ENCODE measurements at regions not wholly inside any gene's neighbourhood (a gene's known extent, or its start where the extent isn't known, plus 50 kb on each side); places are given as distances from the start of the nearest gene placed in this dataset.

DNA sequence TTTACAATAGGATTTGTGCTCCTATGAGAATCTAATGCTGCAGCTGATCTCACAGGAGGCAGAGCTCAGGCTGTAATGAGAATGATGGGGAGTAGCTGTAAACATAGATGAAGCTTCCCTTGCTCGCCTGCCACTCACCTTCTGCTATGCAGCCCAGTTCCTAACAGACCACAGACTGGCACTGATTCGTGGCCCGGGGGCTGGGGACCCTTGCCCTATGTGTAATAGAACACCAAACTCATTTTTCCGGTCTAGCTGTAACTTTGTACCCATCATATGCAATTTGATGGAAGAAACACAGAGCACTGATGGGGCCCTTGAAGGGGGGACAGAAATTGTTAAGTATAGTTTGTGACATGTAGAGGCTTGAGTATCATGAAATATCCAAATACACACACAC, 79.6 kb upstream of the OR5AK2 start:
- H3K27ac ChIP-seq, result no peak overlapping the region
- TF ChIP-seq, protein P1, sequence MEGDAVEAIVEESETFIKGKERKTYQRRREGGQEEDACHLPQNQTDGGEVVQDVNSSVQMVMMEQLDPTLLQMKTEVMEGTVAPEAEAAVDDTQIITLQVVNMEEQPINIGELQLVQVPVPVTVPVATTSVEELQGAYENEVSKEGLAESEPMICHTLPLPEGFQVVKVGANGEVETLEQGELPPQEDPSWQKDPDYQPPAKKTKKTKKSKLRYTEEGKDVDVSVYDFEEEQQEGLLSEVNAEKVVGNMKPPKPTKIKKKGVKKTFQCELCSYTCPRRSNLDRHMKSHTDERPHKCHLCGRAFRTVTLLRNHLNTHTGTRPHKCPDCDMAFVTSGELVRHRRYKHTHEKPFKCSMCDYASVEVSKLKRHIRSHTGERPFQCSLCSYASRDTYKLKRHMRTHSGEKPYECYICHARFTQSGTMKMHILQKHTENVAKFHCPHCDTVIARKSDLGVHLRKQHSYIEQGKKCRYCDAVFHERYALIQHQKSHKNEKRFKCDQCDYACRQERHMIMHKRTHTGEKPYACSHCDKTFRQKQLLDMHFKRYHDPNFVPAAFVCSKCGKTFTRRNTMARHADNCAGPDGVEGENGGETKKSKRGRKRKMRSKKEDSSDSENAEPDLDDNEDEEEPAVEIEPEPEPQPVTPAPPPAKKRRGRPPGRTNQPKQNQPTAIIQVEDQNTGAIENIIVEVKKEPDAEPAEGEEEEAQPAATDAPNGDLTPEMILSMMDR (IDR thresholded peaks at IDR 0.05), result no peak
- H3K36me3 ChIP-seq, result no peaks in the 10 kb centered on the region
- no peak overlapping the region for H3K4me3 ChIP-seq
- no peaks in the 10 kb centered on the region for H3K9me3 ChIP-seq
- H3K4me1 ChIP-seq (ENCODE audit: control insufficient read depth in 1 of 2, low read depth in 2 of 2), result no peaks in the 10 kb centered on the region
- H3K27me3 ChIP-seq (replicated peaks; ENCODE audit: insufficient read depth), result no peaks in the 10 kb centered on the region
- ATAC-seq (ENCODE audit: insufficient number of reproducible peaks, low FRiP score, low read depth), result no peak
- no peak for DNase-seq (ENCODE audit: low spot score)

DNA sequence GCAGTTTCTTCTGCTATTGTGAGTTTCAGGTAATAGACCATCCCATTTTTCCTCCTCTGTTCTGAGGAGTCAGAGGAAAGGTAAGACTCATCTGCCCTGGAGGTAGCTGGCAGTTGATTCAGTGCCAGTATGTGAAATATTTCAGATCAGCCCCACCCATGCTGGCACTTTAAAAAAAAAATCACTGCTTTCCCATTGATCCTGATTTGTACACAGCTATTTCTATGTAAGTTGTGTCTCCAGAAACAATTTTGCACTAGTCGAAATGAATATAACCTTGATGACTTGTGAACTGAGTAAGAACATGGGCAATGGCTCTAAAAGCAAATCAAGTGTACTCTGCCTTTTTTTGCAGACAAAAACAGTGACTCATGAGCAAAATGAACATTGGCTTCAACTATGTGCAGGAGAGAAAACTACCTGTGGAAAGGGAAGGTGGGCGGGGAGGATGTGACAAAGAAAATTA, 82.0 kb upstream of the OR5AK2 start:
- DNase-seq (ENCODE audit: low spot score) (no peak), ATAC-seq (ENCODE audit: insufficient number of reproducible peaks, low FRiP score, low read depth) (no peak)
- Histone ChIP-seq H3K4me1 (ENCODE audit: control insufficient read depth in 1 of 2, low read depth in 2 of 2) (no peaks in the 10 kb centered on the region), H3K4me3 (no peak overlapping the region), H3K27me3 (replicated peaks; ENCODE audit: insufficient read depth) (no peaks in the 10 kb centered on the region), H3K27ac (no peak overlapping the region), H3K36me3 (no peaks in the 10 kb centered on the region), H3K9me3 (no peaks in the 10 kb centered on the region)
- TF ChIP-seq, protein P1 (IDR thresholded peaks at IDR 0.05), result no peak

DNA sequence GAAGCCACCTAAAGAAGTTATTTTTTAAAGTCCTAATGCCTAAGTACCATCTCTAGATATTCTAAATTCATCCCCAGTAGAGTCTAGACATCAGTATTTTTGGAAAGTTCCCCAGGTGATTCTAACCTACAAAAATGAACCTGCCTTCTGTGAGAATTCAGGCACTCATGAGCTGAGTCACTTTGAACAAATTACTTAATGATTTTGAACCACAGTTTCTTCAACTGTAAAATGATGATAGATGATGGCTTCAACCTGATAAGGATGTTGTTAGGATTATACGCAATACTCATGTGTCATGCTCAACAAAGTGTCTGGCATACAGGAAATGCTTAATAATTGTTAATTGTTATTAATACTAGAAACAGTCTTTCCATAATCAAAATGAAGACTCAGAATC, 82.8 kb upstream of the OR5AK2 start:
- no peak for DNase-seq (ENCODE audit: low spot score)
- no peaks in the 10 kb centered on the region for H3K4me1 ChIP-seq (ENCODE audit: control insufficient read depth in 1 of 2, low read depth in 2 of 2)
- H3K27me3 ChIP-seq (replicated peaks; ENCODE audit: insufficient read depth), result no peaks in the 10 kb centered on the region
- no peak overlapping the region for H3K4me3 ChIP-seq
- H3K27ac ChIP-seq, result no peak overlapping the region
- H3K9me3 ChIP-seq, result no peaks in the 10 kb centered on the region
- TF ChIP-seq, protein P1 (IDR thresholded peaks at IDR 0.05), result no peak
- ATAC-seq (ENCODE audit: insufficient number of reproducible peaks, low FRiP score, low read depth), result no peak
- H3K36me3 ChIP-seq, result no peaks in the 10 kb centered on the region

DNA sequence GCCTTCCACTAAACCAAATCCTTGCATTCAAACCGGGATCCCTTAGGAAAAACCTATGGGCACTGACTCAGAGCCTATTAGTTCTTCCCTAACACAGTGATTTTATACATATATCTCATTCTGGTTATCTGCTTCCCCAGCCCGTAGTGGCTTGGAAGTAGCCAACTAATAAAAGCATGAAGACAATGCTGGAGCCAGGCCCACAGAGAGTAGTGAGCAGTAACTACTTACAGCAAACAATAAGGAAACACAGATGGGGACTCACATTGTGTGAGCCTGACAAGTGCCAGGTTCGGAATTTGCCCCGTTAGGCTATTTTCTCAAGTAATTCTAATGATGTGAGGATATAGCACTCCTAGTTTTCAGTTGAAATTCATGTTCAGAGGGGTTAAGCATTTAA, 83.3 kb upstream of the OR5AK2 start:
- no peaks in the 10 kb centered on the region for H3K27me3 ChIP-seq (replicated peaks; ENCODE audit: insufficient read depth)
- no peak overlapping the region for H3K27ac ChIP-seq
- DNase-seq (ENCODE audit: low spot score) (no peak), ATAC-seq (ENCODE audit: insufficient number of reproducible peaks, low FRiP score, low read depth) (no peak)
- no peaks in the 10 kb centered on the region for H3K4me1 ChIP-seq (ENCODE audit: control insufficient read depth in 1 of 2, low read depth in 2 of 2)
- no peak overlapping the region for H3K4me3 ChIP-seq
- TF ChIP-seq, protein P1 (IDR thresholded peaks at IDR 0.05), result no peak
- H3K9me3 ChIP-seq, result no peaks in the 10 kb centered on the region
- no peaks in the 10 kb centered on the region for H3K36me3 ChIP-seq

DNA sequence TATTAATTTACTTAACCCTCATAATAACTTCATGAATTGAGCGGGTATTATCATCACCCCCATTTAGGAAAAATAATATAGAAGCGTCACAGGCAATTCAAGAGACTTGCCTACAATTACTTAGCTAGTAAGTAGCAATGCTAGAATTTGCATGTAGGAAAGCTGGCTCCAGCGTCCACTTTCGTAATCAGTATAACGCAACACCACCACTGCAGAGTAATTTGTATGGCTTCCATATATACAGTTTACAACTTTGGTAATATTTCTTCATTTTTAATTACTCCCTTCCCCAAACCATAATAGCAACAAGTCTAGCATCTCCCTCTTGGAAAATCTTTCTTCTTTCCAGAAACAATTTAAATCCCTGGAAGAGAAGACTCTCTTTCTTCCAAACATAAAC, 89.9 kb upstream of the OR5AK2 start:
- TF ChIP-seq, protein P1 (IDR thresholded peaks at IDR 0.05), result no peak
- no peak for ATAC-seq (ENCODE audit: insufficient number of reproducible peaks, low FRiP score, low read depth)
- Histone ChIP-seq H3K27ac (no peak overlapping the region), H3K36me3 (no peaks in the 10 kb centered on the region), H3K9me3 (no peaks in the 10 kb centered on the region), H3K4me1 (ENCODE audit: control insufficient read depth in 1 of 2, low read depth in 2 of 2) (no peaks in the 10 kb centered on the region), H3K27me3 (replicated peaks; ENCODE audit: insufficient read depth) (no peaks in the 10 kb centered on the region), H3K4me3 (no peak overlapping the region)
- DNase-seq (ENCODE audit: low spot score), result no peak
